GM12864 (cell line): ENCODE measurements at regions not wholly inside any gene's neighbourhood (a gene's known extent, or its start where the extent isn't known, plus 50 kb on each side); places are given as distances from the start of the nearest gene placed in this dataset.

Experiments
- DNase-seq: peaks from one replicate; pipeline ENCODE4 v3.0.0-alpha.2; 2011; ENCODE audit warnings: low read depth
- H3K4me3 ChIP-seq: 2 replicates; pipeline ENCODE4 v1.5.1; 2011; ENCODE audit warnings: mild to moderate bottlenecking, low read depth, low read length, control low read depth
- CTCF ChIP-seq: IDR thresholded peaks from 2 replicates; pipeline ENCODE4 v1.5.1; 2011; ENCODE audit warnings: low read depth, mild to moderate bottlenecking, moderate library complexity, low read length, control low read depth, inconsistent platforms; ENCODE audit errors: missing control alignments

- no peak overlapping the region for H3K4me3 ChIP-seq
- TF ChIP-seq CTCF: no peak
- no peak for DNase-seq
Measured at GRCh38 chr3:106088899-106089298, 220.1 kb upstream of the CBLB start.

GRCh38 chr3:106089806-106090205 is 221.0 kb upstream of the CBLB start:
- TF ChIP-seq CTCF: no peak
- H3K4me3 ChIP-seq: no peak overlapping the region
- DNase-seq: no peak

- TF ChIP-seq CTCF: no peak
- DNase-seq: no peak
- H3K4me3 ChIP-seq: no peak overlapping the region
Measured at GRCh38 chr3:106092792-106093191, 224.0 kb upstream of the CBLB start.

- no peak for TF ChIP-seq CTCF
- H3K4me3 ChIP-seq: no peak overlapping the region
- no peak for DNase-seq
Measured at GRCh38 chr3:106093616-106094015, 224.8 kb upstream of the CBLB start.

GRCh38 chr3:106097817-106098435 is 229.1 kb upstream of the CBLB start:
- TF ChIP-seq CTCF: no peak
- no peak for DNase-seq
- H3K4me3 ChIP-seq: no peak overlapping the region

- DNase-seq: no peak
- no peak overlapping the region for H3K4me3 ChIP-seq
- no peak for TF ChIP-seq CTCF
Measured at GRCh38 chr3:106103383-106103782, 234.6 kb upstream of the CBLB start.

GRCh38 chr3:106104078-106104477 is 235.3 kb upstream of the CBLB start:
- DNase-seq: no peak
- no peak overlapping the region for H3K4me3 ChIP-seq
- TF ChIP-seq CTCF: no peak
